ENCODE measurements at regions not wholly inside any gene's neighbourhood (a gene's known extent, or its start where the extent isn't known, plus 50 kb on each side); places are given as distances from the start of the nearest gene placed in this dataset.

GRCh38 chr21:35948982-35949381 lies 111.3 kb downstream of the SETD4 start:
- no peak overlapping the region for H3K4me3 Mint-ChIP-seq
- no peak overlapping the region for H3K27ac ChIP-seq (ENCODE audit: low read length)
- no peak for TF ChIP-seq CTCF (IDR thresholded peaks at IDR 0.05)
- WGBS (ENCODE audit: insufficient coverage): 100% methylated on average over 1 of the region's 1 CpG
- no peaks in the 10 kb centered on the region for H3K4me1 Mint-ChIP-seq
- H3K36me3 ChIP-seq (ENCODE audit: control insufficient read depth, insufficient read depth, low read length): no peaks in the 10 kb centered on the region
- H3K27me3 ChIP-seq (ENCODE audit: control insufficient read depth, insufficient read depth, low read length): no peaks in the 10 kb centered on the region
- H3K9me3 ChIP-seq (ENCODE audit: control insufficient read depth, insufficient read depth, low read length): no peaks in the 10 kb centered on the region
- H3K27ac Mint-ChIP-seq: no peak overlapping the region
- DNase-seq: no peak
- no peak overlapping the region for H3K4me3 ChIP-seq (ENCODE audit: low read length)
- H3K36me3 Mint-ChIP-seq: no peaks in the 10 kb centered on the region
- intact Hi-C loops (cut with micrococcal nuclease): no loop called here
- no peaks in the 10 kb centered on the region for H3K4me1 ChIP-seq (ENCODE audit: control insufficient read depth, insufficient read depth, low read length)
- H3K9me3 Mint-ChIP-seq: no peaks in the 10 kb centered on the region
- ATAC-seq: no peak
- H3K27me3 Mint-ChIP-seq (ENCODE audit: low read depth in 2 of 2): peaks cover 0 to 6% of the 10 kb centered on the region in 2 donors

- WGBS (ENCODE audit: insufficient coverage): 92% methylated on average over 5 of the region's 6 CpGs
- no peaks in the 10 kb centered on the region for H3K9me3 ChIP-seq (ENCODE audit: control insufficient read depth, insufficient read depth, low read length)
- no peaks in the 10 kb centered on the region for H3K9me3 Mint-ChIP-seq
- no peak overlapping the region for H3K27ac Mint-ChIP-seq
- no peak overlapping the region for H3K4me3 ChIP-seq (ENCODE audit: low read length)
- TF ChIP-seq CTCF (IDR thresholded peaks at IDR 0.05): no peak
- H3K27me3 ChIP-seq (ENCODE audit: control insufficient read depth, insufficient read depth, low read length): no peaks in the 10 kb centered on the region
- H3K27me3 Mint-ChIP-seq (ENCODE audit: low read depth in 2 of 2): peaks cover 0 to 3% of the 10 kb centered on the region in 2 donors
- intact Hi-C loops (cut with micrococcal nuclease): no loop called here
- ATAC-seq (no peak), DNase-seq (no peak)
- H3K4me1 ChIP-seq (ENCODE audit: control insufficient read depth, insufficient read depth, low read length): no peaks in the 10 kb centered on the region
- no peaks in the 10 kb centered on the region for H3K36me3 ChIP-seq (ENCODE audit: control insufficient read depth, insufficient read depth, low read length)
- no peaks in the 10 kb centered on the region for H3K4me1 Mint-ChIP-seq
- H3K36me3 Mint-ChIP-seq: no peaks in the 10 kb centered on the region
- no peak overlapping the region for H3K4me3 Mint-ChIP-seq
- no peak overlapping the region for H3K27ac ChIP-seq (ENCODE audit: low read length)
Measured at GRCh38 chr21:35945089-35945671, 115.1 kb downstream of the SETD4 start.

GRCh38 chr21:35943752-35944151 lies 116.6 kb downstream of the SETD4 start:
- DNase-seq (no peak), ATAC-seq (no peak)
- Histone ChIP-seq H3K36me3 (ENCODE audit: control insufficient read depth, insufficient read depth, low read length) (no peaks in the 10 kb centered on the region), H3K4me1 (ENCODE audit: control insufficient read depth, insufficient read depth, low read length) (no peaks in the 10 kb centered on the region), H3K4me3 (ENCODE audit: low read length) (no peak overlapping the region), H3K9me3 (ENCODE audit: control insufficient read depth, insufficient read depth, low read length) (no peaks in the 10 kb centered on the region), H3K27ac (ENCODE audit: low read length) (no peak overlapping the region), H3K27me3 (ENCODE audit: control insufficient read depth, insufficient read depth, low read length) (no peaks in the 10 kb centered on the region)
- no peak overlapping the region for H3K4me3 Mint-ChIP-seq
- H3K27me3 Mint-ChIP-seq (ENCODE audit: low read depth in 2 of 2): no peaks in the 10 kb centered on the region
- intact Hi-C loops (cut with micrococcal nuclease): no loop called here
- no peaks in the 10 kb centered on the region for H3K36me3 Mint-ChIP-seq
- H3K4me1 Mint-ChIP-seq: no peaks in the 10 kb centered on the region
- 85% methylated on average over 3 of the region's 3 CpGs for whole genome bisulfite sequencing (ENCODE audit: insufficient coverage)
- no peak overlapping the region for H3K27ac Mint-ChIP-seq
- TF ChIP-seq CTCF (IDR thresholded peaks at IDR 0.05): no peak
- H3K9me3 Mint-ChIP-seq: no peaks in the 10 kb centered on the region

Data from natural killer cell (primary cell).